Hypothalamus (tissue), 51 donors: ENCODE measurements at regions not wholly inside any gene's neighbourhood (a gene's known extent, or its start where the extent isn't known, plus 50 kb on each side); places are given as distances from the start of the nearest gene placed in this dataset.
"Not testable (repeated sequence)": the region's sequence is repeated elsewhere in the genome, so short reads cannot be mapped to it uniquely, and the experiment has no call there.

ENCODE experiments used
- DNase-seq, 51 donors: peaks; one replicate each; lab custom pipeline; 2025; lab: John Stamatoyannopoulos, UW

DNA sequence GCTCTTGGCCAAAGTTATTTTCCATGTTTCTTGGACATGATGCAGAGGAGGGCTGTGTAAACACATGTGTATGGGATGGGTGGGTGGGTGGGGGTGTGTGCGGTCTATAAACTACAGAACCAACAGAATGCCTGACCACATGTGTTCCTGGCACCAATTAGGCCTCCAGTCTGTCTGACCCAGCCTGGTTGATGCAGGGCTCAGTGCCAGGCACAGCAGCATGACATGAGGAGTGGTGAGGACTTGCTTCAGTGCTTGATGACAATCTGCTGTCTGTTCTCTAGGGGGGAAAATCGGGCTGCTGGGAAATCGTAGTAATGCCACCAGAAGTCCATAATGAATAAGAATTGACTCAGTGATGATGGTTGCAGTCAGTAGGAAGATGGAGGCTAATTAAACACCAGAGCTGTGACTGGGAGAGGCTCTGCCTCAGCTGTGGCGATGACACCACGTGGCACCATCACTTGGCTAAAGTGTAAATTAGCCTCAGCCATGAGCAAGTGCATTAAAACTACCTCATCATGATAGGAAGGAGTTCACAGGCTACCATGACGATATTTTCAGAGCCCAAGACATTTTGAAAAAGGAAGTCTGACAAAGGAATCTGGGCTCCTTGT is 260.1 kb upstream of the PODXL start:
- DNase-seq: peak in 2 of 51 donors; percentile 8 to 31

DNA sequence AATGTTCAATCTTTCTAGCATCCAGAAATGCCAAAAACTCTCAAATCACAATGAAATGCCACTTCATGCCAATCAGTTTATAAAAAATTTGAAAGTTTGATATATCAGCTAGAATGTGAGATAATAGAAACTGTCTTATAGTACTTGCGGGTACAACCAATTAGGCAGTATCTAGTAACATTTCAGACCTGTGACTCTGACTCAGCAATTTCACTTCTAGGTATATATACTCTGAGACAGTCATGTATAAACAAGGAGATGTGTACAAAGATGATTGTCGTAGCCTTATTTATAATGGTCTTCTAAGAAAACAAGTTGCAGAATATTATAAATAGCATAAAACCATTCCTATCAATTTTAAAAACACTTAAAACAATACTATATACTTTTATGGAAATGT is 252.3 kb upstream of the PODXL start:
- DNase-seq: no peak

- DNase-seq: not testable (repeated sequence)
These were observed 251.7 kb upstream of the PODXL start for GRCh38 chr7:131808156-131808555.

- DNase-seq: peak in 6 of 51 donors; percentile 2 to 29 (median 10)
These were observed 247.4 kb upstream of the PODXL start for GRCh38 chr7:131803816-131804215.

GRCh38 chr7:131802195-131802864 is 245.9 kb upstream of the PODXL start:
- no peak for DNase-seq

DNA sequence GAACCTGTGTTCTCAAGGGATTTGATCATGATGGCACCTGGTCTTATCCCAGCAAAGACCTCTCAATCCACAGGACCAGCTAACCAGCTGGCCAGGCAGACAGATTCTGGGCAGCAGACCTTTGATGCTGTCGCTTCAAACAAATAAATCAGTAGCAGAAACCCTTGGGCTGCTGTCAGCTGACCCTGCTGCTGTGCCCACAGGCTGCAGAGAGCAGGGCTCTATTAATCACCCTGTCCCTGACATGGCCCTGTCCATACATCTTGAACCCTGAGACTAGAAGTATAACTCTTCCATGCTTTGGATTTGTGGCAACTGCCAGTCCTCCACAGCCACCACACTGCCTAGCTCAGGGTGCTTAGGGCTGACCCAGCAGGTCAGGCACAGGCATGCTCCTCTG is 244.1 kb upstream of the PODXL start:
- no peak for DNase-seq

DNA sequence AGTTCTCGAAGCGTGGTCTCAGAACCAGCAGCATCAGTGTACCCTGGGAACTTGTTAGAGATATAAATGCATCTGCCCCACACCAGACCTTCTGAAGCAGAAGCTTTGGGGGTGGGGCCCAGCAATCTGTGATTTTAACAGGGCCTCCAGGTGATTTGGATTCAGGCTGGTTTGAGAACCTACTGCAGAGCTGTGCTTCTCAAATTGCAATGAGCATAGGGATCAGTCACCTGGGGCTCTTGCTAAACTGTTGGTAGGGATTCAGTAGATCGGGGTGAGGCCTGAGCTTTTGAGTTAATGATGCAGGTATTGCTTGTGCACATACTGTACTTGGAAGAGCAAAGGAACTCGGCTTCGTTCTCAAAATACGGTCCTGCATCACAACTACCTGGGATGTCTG is 243.6 kb upstream of the PODXL start:
- no peak for DNase-seq

- no peak for DNase-seq
These were observed 241.4 kb upstream of the PODXL start for GRCh38 chr7:131797841-131798240.

DNA sequence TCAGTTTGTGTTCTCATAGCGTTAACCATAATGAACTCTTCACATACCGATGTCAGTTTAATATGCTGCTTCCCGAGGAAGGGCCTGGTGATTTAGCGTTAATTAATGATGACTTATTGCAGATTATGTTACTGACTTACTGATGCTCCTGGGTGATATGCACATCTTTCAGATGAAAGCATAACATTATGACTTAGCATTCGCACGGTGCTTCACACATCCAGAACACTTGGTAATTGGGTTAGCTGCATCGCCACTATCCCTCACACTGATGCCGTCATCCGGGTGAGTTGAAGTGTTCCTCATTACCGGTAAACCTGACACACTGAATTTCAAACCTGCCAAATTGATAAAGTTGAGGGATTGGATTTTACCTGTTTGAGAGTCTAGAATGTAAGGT is 239.0 kb upstream of the PODXL start:
- no peak for DNase-seq

DNA sequence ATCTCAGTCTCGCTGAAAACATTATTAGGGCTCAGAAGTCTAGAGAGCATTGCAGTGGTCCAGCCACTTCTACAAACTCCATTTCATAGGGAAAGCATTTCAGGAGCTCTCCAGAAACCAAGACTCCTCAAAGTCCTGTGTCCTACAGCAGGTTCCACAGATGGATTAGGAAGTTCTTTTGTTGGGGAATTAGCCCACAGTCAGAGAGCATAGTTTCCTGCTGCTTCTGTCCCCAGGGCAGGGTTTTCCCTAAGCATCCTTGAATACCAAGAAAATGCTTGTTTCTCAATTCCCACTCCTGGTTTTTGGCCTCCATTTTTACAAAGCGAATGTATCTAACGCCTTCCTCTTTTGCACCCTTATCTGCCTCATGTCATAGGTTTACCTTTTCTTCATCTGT is 235.9 kb upstream of the PODXL start:
- DNase-seq: no peak

DNA sequence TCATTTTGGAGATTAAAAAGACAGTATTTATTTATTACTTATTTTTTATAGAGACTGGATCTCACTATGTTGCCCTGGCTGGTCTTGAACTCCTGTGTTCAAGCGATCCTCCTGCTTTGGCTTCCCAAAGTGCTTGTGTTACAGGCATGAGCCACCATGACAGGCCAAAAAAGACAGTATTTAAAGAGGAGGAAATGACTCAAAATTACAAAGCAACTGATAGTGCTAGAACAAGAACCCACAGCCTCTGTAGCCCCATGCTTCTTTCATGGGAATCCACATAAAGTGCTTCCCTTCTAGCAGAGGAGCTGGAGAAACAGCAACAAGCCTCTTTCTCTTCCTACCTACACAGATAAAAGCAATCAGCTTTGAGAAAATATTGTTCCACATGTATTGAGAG is 230.7 kb upstream of the PODXL start:
- DNase-seq: no peak

DNA sequence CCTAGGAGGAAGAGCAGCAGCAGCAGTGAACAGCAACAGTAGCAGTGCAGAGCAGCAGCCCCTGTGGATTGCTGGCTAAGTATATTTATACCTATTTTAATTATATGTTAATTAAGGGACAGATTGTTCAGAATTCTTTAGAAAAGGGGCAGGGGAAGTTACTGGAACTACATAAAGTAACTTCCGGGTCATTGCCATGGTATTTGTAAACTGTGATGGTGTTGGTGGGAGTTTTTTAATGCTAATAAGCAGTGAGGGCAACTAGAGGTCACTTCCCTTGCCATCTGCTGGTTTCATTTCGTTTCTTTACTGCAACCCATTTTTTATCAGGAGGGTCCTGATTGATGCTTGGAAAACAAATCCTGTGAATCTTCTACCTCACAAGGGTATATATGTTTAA is 229.8 kb upstream of the PODXL start:
- DNase-seq: no peak

DNA sequence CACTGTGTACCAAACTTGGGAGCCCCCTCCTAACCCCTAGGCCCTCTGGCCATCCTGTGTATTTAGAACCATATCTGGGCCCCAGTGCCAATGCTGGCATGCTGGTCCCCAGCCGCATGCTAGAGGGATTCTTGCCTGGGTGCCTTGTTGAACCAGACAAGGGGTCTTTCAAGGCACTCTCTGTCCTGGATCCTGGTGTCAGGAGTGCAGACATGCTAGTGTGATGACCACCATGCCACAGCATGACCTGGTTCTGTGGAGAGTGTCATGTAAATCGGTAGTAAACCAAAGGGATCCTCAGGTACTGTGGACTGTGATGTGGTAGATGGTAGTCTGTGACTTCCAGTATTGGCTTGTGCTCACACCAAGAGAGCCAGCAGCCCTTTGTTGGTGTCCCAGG is 222.2 kb upstream of the PODXL start:
- no peak for DNase-seq

- DNase-seq: no peak
These were observed 218.2 kb upstream of the PODXL start for GRCh38 chr7:131774419-131775220.

GRCh38 chr7:131773413-131773812 is 217.0 kb upstream of the PODXL start:
- DNase-seq: no peak

- DNase-seq: no peak
These were observed 212.8 kb upstream of the PODXL start for GRCh38 chr7:131769241-131769640.

- DNase-seq: no peak
These were observed 211.2 kb upstream of the PODXL start for GRCh38 chr7:131767591-131767990.

GRCh38 chr7:131765575-131765974 is 209.1 kb upstream of the PODXL start:
- no peak for DNase-seq

- no peak for DNase-seq
These were observed 207.8 kb upstream of the PODXL start for GRCh38 chr7:131764143-131764775.

DNA sequence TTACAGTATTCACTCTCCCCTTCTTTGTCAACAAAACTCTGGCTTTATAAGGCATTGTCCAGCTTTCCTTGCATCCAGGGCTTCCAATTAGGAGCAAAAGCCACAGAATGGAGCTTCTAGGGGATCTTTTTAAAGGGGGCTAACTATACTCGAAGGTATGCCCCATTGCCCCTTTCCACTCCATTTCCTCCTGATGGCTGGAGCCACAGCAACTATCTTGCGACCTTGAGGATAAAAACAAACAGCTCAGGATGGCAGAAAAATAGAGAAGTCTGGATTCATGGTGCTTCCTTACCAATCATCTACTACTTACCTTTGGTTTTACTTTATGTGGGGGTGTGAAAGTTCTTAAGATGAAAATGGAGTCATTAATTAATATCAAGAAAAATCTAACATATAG is 206.3 kb upstream of the PODXL start:
- no peak for DNase-seq

- DNase-seq: not testable (repeated sequence)
These were observed 199.4 kb upstream of the PODXL start for GRCh38 chr7:131755801-131756200.
